Thyroid gland (tissue), 4 donors: ENCODE measurements at regions not wholly inside any gene's neighbourhood (a gene's known extent, or its start where the extent isn't known, plus 50 kb on each side); places are given as distances from the start of the nearest gene placed in this dataset.

Source experiments
- POLR2A ChIP-seq, 2 donors: fragments of 450-650 bp; IDR thresholded peaks; one replicate each; pipeline ENCODE4 v1.6.1; 2017; ENCODE audit warnings: antibody characterized with exemption in 2 of 2, mild to moderate bottlenecking in 2 of 2, moderate library complexity in 1 of 2
- TF ChIP-seq, protein P1 (sequence below), 6 experiments: fragments of 200-600 bp in 3 of 6; fragments of 450-650 bp in 3 of 6; sonication (generic) in 3 of 6; IDR thresholded peaks; one replicate each; pipeline ENCODE4 v1.5.1; 2016 to 2019; ENCODE audit warnings: antibody characterized with exemption in 6 of 6, mild to moderate bottlenecking in 2 of 6, inconsistent platforms in 1 of 6, moderate library complexity in 1 of 6

DNA sequence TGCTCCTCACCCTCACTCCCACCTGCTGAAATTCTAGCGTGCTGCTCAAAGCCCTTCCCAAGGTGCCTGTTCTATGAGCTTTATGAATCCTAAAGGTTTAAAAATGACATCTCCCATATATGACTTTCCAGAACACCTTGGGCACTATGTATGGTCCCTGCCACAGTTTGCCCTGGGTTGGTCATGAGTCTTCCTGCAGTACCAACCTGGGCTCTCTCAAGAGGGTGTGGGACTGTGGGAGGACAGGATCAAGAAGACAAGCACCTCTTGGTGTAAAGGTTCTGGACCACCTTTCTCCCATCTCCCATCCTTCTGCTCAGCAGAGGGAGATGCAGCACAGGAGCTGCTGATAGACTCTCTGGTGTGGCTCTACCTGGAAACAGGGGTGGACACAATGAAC is 134.1 kb downstream of the FCRL5 start:
- TF ChIP-seq, protein P1, sequence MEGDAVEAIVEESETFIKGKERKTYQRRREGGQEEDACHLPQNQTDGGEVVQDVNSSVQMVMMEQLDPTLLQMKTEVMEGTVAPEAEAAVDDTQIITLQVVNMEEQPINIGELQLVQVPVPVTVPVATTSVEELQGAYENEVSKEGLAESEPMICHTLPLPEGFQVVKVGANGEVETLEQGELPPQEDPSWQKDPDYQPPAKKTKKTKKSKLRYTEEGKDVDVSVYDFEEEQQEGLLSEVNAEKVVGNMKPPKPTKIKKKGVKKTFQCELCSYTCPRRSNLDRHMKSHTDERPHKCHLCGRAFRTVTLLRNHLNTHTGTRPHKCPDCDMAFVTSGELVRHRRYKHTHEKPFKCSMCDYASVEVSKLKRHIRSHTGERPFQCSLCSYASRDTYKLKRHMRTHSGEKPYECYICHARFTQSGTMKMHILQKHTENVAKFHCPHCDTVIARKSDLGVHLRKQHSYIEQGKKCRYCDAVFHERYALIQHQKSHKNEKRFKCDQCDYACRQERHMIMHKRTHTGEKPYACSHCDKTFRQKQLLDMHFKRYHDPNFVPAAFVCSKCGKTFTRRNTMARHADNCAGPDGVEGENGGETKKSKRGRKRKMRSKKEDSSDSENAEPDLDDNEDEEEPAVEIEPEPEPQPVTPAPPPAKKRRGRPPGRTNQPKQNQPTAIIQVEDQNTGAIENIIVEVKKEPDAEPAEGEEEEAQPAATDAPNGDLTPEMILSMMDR (IDR thresholded peaks at IDR 0.05), result no peak
- TF ChIP-seq POLR2A (IDR thresholded peaks at IDR 0.05), result no peak
